HG03457 (cell line): ENCODE measurements at regions not wholly inside any gene's neighbourhood (a gene's known extent, or its start where the extent isn't known, plus 50 kb on each side); places are given as distances from the start of the nearest gene placed in this dataset.

Source experiments
- ATAC-seq: cut with Tn5 transposase; IDR thresholded peaks from one replicate; pipeline ENCODE4 v1.9.1; 2021; ENCODE audit warnings: moderate number of reproducible peaks; ENCODE audit not compliant: unreplicated experiment

DNA sequence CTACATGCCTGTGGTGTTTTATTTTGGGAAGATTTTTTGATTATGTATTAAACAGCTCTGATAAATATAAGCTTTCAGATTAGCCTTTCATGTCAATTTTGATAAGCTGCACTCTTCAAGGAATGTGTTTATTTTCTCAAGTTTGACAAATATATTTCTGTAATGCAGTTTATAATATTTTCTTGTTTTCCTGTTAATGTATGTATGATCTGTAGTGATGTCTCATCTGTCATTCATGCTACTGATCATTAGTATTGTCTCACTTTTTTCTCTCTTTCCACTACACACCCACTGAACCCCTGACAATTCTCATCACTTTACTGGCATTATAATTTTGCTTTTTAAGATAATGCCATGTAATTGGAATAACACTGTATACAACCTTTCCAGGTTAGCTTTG lies 100.9 kb downstream of the TMEM18 start:
- ATAC-seq, result no peak

- ATAC-seq, result no peak
These were observed 101.4 kb downstream of the TMEM18 start for GRCh38 chr2:575727-576236.

DNA sequence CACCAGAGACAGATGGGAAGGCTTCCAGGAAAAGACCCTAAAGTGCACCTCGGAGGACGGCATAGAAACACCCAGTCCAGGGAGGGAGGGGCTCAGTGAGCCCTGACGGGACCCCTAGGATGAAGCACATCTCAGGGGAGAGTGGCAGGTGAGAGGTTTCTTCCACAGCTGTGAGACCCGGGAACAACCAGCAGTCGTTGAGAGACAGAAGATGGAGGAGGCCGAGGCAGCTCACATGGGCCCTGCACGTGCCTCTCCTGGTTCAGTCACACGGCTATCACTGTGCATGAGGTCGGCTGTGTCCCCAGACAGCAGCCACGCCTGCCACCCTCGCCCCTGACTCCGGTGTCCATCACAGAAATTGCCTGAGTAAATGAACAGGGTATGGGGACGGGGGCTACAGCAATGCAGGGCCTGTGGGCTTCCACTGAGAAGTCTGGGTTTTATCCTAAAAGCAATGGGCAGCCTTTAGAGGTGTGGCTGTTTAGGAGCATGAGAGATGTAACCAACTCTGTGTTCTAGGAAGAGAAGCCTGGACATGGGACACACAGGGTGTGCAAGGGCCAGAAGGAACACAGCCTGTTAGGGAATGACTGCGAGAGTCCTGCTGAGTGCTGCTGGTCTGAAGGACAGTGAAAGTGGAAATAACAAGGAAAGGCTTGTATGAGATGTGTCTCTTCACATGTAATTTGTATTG lies 102.0 kb downstream of the TMEM18 start:
- ATAC-seq, result no peak

GRCh38 chr2:573805-574392 lies 103.3 kb downstream of the TMEM18 start:
- ATAC-seq, result no peak

DNA sequence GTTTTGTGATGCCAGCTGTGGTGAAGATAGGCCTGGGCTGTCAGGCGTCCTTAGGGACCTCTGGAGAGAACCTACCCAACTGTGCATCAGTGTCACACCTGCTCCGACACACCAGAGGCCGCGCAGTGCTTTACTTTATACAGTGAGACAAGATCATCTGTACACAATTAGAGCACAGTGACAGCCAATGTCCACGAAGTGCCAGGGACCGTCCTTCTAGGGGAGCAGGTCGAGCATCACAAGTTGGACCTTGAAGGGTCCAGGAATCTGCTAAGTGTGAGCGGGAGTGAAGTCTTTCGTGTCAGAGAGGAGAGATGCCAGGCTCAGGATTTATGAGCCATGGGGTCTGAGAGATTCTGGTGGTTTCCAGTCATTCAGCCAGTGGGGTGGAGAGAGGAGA lies 104.2 kb downstream of the TMEM18 start:
- ATAC-seq, result no peak

DNA sequence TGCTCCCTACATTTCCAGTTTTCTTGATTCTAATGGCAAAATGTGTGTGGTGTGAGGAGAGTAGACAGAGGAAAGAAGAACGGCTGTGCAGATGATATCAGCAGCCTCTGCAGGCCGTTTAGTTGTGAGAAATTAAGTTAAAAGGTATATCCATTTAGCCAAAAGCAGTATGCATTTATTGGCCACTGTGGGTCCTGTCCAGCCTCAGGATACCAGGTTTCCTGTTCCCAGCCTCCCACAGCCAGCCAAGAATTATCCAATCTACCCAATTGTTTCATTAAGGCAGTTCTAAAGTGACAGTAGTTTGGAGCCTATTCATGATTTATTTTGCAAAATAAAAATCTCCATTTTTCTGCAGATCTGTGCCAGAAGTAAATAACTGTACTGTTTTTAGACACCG lies 107.5 kb downstream of the TMEM18 start:
- no peak for ATAC-seq

GRCh38 chr2:568639-569235 lies 108.5 kb downstream of the TMEM18 start:
- no peak for ATAC-seq

GRCh38 chr2:567865-568638 lies 109.2 kb downstream of the TMEM18 start:
- ATAC-seq, result no peak

GRCh38 chr2:567496-567864 lies 109.7 kb downstream of the TMEM18 start:
- ATAC-seq, result no peak

- ATAC-seq, result no peak
These were observed 110.6 kb downstream of the TMEM18 start for GRCh38 chr2:566379-567313.

DNA sequence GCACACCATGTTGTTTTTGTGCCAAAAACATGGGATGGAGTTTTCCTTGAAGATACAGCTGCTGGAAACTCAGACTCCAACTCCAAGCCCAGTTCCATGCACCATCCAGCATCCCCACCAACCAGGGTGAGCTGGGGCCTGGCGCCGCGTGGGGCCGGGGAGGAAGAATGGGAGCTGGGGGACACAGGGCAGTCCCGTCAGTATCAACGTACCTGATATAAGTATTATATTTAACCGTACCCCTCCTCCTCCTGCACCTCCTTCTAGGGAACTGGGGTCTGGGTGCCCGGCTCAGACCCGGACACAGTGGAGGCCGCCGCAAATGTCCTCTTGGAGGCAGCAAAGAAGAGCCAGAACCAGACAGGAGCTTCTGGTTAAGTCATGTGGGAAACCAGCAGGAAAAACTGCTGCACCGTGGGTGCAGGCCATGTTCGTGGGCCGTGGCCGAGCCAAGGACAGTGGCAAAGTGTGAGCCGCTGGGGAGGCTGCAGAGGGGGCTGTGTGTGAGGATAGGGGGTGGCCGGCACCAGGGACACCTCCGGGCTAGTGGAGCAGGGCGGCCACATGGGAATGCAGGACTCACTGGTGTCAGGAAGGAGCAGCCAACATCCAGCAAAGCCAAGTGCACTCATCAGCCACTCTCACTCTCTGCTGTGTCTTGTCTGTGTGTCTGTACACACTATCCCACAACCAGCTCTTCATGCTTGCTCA lies 112.6 kb downstream of the TMEM18 start:
- ATAC-seq, result no peak

GRCh38 chr2:563512-563911 lies 113.7 kb downstream of the TMEM18 start:
- no peak for ATAC-seq

DNA sequence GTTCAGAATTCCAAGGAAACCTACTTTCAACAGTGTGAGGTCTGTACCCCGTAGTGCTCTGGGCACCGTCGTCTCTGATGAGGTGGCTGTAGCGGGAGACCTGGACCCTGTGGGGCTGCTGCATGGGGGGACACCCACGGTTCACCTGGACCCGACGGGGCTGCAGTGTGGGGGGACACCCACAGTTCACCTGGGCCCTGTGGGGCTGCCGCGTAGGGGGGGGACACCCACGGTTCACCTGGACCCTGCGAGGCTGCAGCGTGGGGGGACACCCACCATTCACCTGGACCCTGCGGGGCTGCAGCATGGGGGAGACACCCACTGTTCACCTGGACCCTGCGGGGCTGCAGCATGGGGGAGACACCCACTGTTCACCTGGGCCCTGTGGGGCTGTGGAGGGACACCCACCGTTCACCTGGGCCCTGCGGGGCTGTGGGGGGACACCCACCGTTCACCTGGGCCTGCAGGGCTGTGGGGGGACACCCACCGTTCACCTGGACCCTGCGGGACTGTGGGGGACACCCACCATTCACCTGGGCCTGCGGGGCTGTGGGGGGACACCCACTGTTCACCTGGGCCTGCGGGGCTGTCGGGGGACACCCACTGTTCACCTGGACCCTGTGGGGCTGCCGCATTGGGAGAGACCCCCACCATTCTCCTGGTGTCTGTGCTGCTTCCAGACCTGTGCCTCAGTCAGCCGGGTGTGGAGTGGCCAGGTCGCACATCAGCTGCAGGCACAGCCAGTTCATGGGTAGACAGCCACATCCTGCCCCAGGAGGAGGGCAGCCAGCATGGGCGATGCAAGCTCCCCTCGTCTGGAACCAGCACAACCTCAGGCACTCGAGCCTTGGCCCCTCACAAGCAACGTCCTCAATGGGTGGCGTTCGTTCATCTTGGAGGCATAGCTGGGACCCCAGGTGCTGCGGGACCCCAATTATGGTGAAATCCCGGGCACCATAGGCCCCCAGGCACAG lies 114.5 kb downstream of the TMEM18 start:
- ATAC-seq, result no peak

- no peak for ATAC-seq
These were observed 118.3 kb downstream of the TMEM18 start for GRCh38 chr2:558879-559278.

GRCh38 chr2:558302-558642 lies 118.9 kb downstream of the TMEM18 start:
- no peak for ATAC-seq

GRCh38 chr2:557635-558301 lies 119.4 kb downstream of the TMEM18 start:
- no peak for ATAC-seq

GRCh38 chr2:556485-556884 lies 120.7 kb downstream of the TMEM18 start:
- ATAC-seq, result no peak

DNA sequence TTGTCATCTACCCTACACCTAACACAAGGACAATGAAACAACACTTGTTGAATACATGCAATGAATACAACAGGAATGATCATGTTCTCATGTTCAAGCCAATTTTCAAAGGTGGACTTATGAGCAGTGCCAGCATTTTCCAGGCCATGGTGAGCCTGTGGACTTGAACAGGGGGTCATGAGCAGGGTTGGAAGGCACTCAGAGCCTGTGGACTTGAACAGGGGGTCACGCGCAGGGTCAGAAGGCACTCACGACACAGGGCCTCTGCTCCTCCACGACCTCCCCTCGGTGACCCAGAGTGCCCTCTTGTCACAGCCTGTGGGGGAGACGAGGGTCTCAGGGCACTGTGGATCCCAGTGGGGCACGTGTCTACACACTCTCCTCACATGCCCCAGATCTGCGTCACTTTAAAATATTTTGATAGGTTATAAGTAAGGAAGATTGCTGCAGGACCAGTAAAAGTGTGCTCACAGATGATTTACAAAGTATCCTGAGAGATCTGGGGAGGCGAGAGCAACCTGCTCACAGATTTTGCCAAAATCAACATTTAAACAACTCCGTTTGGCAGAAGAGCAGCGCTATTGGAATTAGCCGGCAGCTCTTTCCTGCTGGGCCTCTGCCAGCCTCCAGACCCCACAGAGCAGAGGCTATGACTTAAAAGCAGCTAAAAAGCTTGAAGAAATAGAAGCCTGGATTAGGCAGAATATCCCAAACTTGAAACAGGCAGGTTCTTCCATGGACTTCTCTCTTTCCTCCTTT lies 121.9 kb downstream of the TMEM18 start:
- ATAC-seq, result no peak
